Hepatocyte (in vitro differentiated cells): ENCODE measurements at regions not wholly inside any gene's neighbourhood (a gene's known extent, or its start where the extent isn't known, plus 50 kb on each side); places are given as distances from the start of the nearest gene placed in this dataset.

Source experiments
- EZH2 ChIP-seq: fragments of 200-600 bp; sonication (generic); IDR thresholded peaks from 2 replicates; pipeline ENCODE4 v1.6.1; 2016; ENCODE audit warnings: antibody characterized with exemption, mild to moderate bottlenecking, borderline replicate concordance
- TF ChIP-seq, protein P1 (sequence below): fragments of 200-600 bp; sonication (generic); IDR thresholded peaks from 2 replicates; pipeline ENCODE4 v1.5.1; 2016; ENCODE audit warnings: antibody characterized with exemption, mild to moderate bottlenecking; ENCODE audit not compliant: poor library complexity

DNA sequence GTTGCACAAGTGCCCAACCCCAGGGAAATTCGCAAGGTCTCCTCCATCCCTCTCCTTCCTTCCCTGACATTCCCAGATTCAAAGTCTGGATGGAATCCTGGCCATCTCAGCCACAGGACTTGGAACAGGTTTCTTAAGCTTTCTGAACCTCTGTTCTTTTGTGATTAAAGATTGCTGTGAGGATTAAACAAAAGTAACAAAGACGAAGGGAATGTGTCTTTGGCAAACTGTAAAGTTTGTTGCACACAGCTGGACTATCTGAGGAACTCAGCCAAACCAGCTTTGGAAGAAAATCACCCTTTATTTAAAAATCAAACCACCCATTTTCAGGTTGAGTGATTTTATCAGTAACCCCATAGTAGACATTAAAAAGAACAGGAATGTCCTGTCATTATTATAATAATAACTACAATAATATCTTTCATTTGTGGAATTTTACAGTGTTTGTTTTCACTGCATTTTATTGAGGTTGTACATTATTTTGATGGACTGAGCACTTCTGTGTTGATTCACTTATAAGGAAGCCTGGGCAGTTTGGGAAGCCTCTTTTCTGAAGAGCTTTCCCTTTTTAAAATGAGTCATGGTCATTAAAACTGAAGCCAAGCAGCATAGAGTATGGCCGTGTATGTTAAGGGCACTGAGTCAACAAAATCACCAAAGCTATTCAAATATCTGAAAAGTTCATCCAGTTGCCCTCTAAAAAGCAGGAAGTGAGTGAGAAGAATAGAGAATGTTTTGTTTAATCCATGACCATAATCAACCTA lies 310.2 kb downstream of the AGTPBP1 start:
- TF ChIP-seq, protein P1, sequence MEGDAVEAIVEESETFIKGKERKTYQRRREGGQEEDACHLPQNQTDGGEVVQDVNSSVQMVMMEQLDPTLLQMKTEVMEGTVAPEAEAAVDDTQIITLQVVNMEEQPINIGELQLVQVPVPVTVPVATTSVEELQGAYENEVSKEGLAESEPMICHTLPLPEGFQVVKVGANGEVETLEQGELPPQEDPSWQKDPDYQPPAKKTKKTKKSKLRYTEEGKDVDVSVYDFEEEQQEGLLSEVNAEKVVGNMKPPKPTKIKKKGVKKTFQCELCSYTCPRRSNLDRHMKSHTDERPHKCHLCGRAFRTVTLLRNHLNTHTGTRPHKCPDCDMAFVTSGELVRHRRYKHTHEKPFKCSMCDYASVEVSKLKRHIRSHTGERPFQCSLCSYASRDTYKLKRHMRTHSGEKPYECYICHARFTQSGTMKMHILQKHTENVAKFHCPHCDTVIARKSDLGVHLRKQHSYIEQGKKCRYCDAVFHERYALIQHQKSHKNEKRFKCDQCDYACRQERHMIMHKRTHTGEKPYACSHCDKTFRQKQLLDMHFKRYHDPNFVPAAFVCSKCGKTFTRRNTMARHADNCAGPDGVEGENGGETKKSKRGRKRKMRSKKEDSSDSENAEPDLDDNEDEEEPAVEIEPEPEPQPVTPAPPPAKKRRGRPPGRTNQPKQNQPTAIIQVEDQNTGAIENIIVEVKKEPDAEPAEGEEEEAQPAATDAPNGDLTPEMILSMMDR, result no peak
- TF ChIP-seq EZH2, result no peak
